GM23338 (cell line): ENCODE measurements at regions not wholly inside any gene's neighbourhood (a gene's known extent, or its start where the extent isn't known, plus 50 kb on each side); places are given as distances from the start of the nearest gene placed in this dataset.

ENCODE experiments used
- ATAC-seq: fragments of 200-7000 bp; cut with Tn5 transposase; 3 replicates; pipeline ENCODE4 v1.9.1; 2020
- DNase-seq: peaks from one replicate; pipeline ENCODE4 v3.0.0-alpha.2; 2015; ENCODE audit warnings: low spot score
- H2AFZ ChIP-seq: fragments of 200-600 bp; sonication (generic); 2 replicates; pipeline ENCODE4 v1.8.0; 2016; ENCODE audit warnings: antibody characterized with exemption, mild to moderate bottlenecking, moderate library complexity
- H3F3A ChIP-seq: fragments of 200-600 bp; sonication (generic); replicated peaks from 2 replicates; pipeline ENCODE4 v1.8.0; 2017; ENCODE audit warnings: antibody characterized with exemption, mixed run types, low read depth
- H3K27ac ChIP-seq: fragments of 200-600 bp; sonication (generic); 2 replicates; pipeline ENCODE4 v1.6.1; 2016; ENCODE audit warnings: low read depth
- H3K27me3 ChIP-seq: fragments of 200-600 bp; sonication (generic); 2 replicates; pipeline ENCODE4 v1.8.0; 2016; ENCODE audit warnings: mild to moderate bottlenecking, mixed run types, moderate library complexity; ENCODE audit not compliant: insufficient read depth
- H3K36me3 ChIP-seq: fragments of 200-600 bp; sonication (generic); 2 replicates; pipeline ENCODE4 v1.8.0; 2016; ENCODE audit warnings: mild to moderate bottlenecking; ENCODE audit not compliant: insufficient read depth
- H3K4me1 ChIP-seq: fragments of 200-600 bp; sonication (generic); 2 replicates; pipeline ENCODE4 v1.8.0; 2016; ENCODE audit warnings: mild to moderate bottlenecking, moderate library complexity; ENCODE audit not compliant: insufficient read depth
- H3K4me2 ChIP-seq: fragments of 200-600 bp; sonication (generic); 2 replicates; pipeline ENCODE4 v1.7.1; 2017; ENCODE audit warnings: mixed run types
- H3K4me3 ChIP-seq: fragments of 200-600 bp; sonication (generic); 2 replicates; pipeline ENCODE4 v1.6.1; 2016; ENCODE audit warnings: mixed run types
- H3K79me2 ChIP-seq: fragments of 200-600 bp; sonication (generic); replicated peaks from 2 replicates; pipeline ENCODE4 v1.8.0; 2017; ENCODE audit warnings: mild to moderate bottlenecking; ENCODE audit not compliant: insufficient read depth
- H3K9me2 ChIP-seq: fragments of 200-600 bp; sonication (generic); 2 replicates; pipeline ENCODE4 v1.8.0; 2017; ENCODE audit not compliant: insufficient read depth
- H4K20me1 ChIP-seq: fragments of 200-600 bp; sonication (generic); replicated peaks from 2 replicates; pipeline ENCODE4 v1.8.0; 2017; ENCODE audit warnings: mild to moderate bottlenecking; ENCODE audit not compliant: insufficient read depth
- H3K27ac Mint-ChIP-seq: 2 replicates; pipeline ENCODE4 v1.8.0; 2020; ENCODE audit warnings: inconsistent platforms, mild to moderate bottlenecking, moderate library complexity, mixed read lengths
- H3K27me3 Mint-ChIP-seq: 3 replicates; pipeline ENCODE4 v1.8.0; 2022; ENCODE audit warnings: low read depth, mild to moderate bottlenecking, moderate library complexity, mixed read lengths, inconsistent platforms; ENCODE audit not compliant: insufficient read depth, poor library complexity
- H3K36me3 Mint-ChIP-seq: 3 replicates; pipeline ENCODE4 v1.8.0; 2021; ENCODE audit warnings: low read depth, mild to moderate bottlenecking, inconsistent platforms, moderate library complexity, mixed read lengths
- H3K4me1 Mint-ChIP-seq: 3 replicates; pipeline ENCODE4 v1.8.0; 2020; ENCODE audit warnings: mild to moderate bottlenecking, inconsistent platforms, mixed read lengths
- H3K4me3 Mint-ChIP-seq: 3 replicates; pipeline ENCODE4 v1.8.0; 2021; ENCODE audit warnings: moderate library complexity, mild to moderate bottlenecking, inconsistent platforms, mixed read lengths
- H3K9me3 Mint-ChIP-seq: 3 replicates; pipeline ENCODE4 v1.8.0; 2020; ENCODE audit warnings: moderate library complexity, mild to moderate bottlenecking, inconsistent platforms, mixed read lengths
- ETS1 ChIP-seq: IDR thresholded peaks from 2 replicates; pipeline ENCODE4 v1.6.1; 2016; ENCODE audit warnings: antibody characterized with exemption
- EZH2 ChIP-seq: fragments of 200-600 bp; sonication (generic); IDR thresholded peaks from one replicate; pipeline ENCODE4 v1.8.0; 2017; ENCODE audit warnings: antibody characterized with exemption, mild to moderate bottlenecking, low read depth; ENCODE audit not compliant: unreplicated experiment
- ZNF114 ChIP-seq: fragments of 250-450 bp; sonication (Bioruptor Pico); IDR thresholded peaks from 2 replicates; pipeline ENCODE4 v1.5.0; 2020; ENCODE audit warnings: mild to moderate bottlenecking, moderate library complexity
- ZNF462 ChIP-seq: fragments of 250-450 bp; sonication (Bioruptor Pico); IDR thresholded peaks from 2 replicates; pipeline ENCODE4 v1.5.0; 2020; ENCODE audit warnings: mild to moderate bottlenecking, moderate library complexity

- TF ChIP-seq ZNF462 (no peak), EZH2 (no peak)
These were observed 1121.7 kb upstream of the PRMT6 start (continued) for GRCh38 chr1:105934806-105935205.

GRCh38 chr1:105964879-105965278 is 1091.6 kb upstream of the PRMT6 start:
- H3K9me3 Mint-ChIP-seq: peaks cover 15% of the 10 kb centered on the region
- ATAC-seq: no peak
- H3K27me3 Mint-ChIP-seq: no peaks in the 10 kb centered on the region

More at GRCh38 chr1:105964879-105965278, 1091.6 kb upstream of the PRMT6 start:
- Histone ChIP-seq H4K20me1 (no peaks in the 10 kb centered on the region), H3K27me3 (no peaks in the 10 kb centered on the region), H3K4me1 (no peaks in the 10 kb centered on the region), H2AFZ (no peak overlapping the region), H3K36me3 (0 out of 2 replicates have a peak, but pooled peaks cover 3% of the 10 kb centered on the region), H3K9me2 (peaks cover 7% of the 10 kb centered on the region; the same call in 1 of the 2 replicates), H3K4me3 (no peak overlapping the region), H3K27ac (no peak overlapping the region), H3F3A (no peaks in the 10 kb centered on the region), H3K79me2 (no peaks in the 10 kb centered on the region), H3K4me2 (no peak overlapping the region)
- Mint-ChIP-seq H3K27ac (no peak overlapping the region), H3K4me3 (no peak overlapping the region), H3K36me3 (no peaks in the 10 kb centered on the region), H3K4me1 (no peaks in the 10 kb centered on the region)
- TF ChIP-seq ETS1 (no peak), ZNF114 (CRISPR knock-in tag) (no peak)
- DNase-seq: no peak
